ENCODE measurements at regions not wholly inside any gene's neighbourhood (a gene's known extent, or its start where the extent isn't known, plus 50 kb on each side); places are given as distances from the start of the nearest gene placed in this dataset.

- DNase-seq: no peak
Observed at GRCh38 chr18:24797981-24798380, 337.5 kb downstream of the HRH4 start.

GRCh38 chr18:24799176-24799575 is 338.7 kb downstream of the HRH4 start:
- DNase-seq: no peak

- DNase-seq: no peak
Observed at GRCh38 chr18:24799720-24800119, 339.3 kb downstream of the HRH4 start.

- DNase-seq: no peak
Observed at GRCh38 chr18:24801001-24801400, 340.6 kb downstream of the HRH4 start.

GRCh38 chr18:24802456-24802855 is 342.0 kb downstream of the HRH4 start:
- no peak for DNase-seq

GRCh38 chr18:24805156-24805555 is 344.7 kb downstream of the HRH4 start:
- DNase-seq: no peak

- DNase-seq: no peak
Observed at GRCh38 chr18:24809173-24809950, 348.9 kb downstream of the HRH4 start.

- DNase-seq: no peak
Observed at GRCh38 chr18:24810561-24811305, 350.3 kb downstream of the HRH4 start.

GRCh38 chr18:24811950-24812681 is 351.7 kb downstream of the HRH4 start:
- no peak for DNase-seq

GRCh38 chr18:24814521-24814920 is 354.1 kb downstream of the HRH4 start:
- DNase-seq: no peak

- no peak for DNase-seq
Observed at GRCh38 chr18:24817150-24817549, 356.7 kb downstream of the HRH4 start.

- no peak for DNase-seq
Observed at GRCh38 chr18:24817587-24818371, 357.3 kb downstream of the HRH4 start.

GRCh38 chr18:24818441-24818840 is 358.0 kb downstream of the HRH4 start:
- DNase-seq: no peak

GRCh38 chr18:24819141-24819890 is 358.9 kb downstream of the HRH4 start:
- no peak for DNase-seq

- DNase-seq: no peak
Observed at GRCh38 chr18:24825397-24825796, 365.0 kb downstream of the HRH4 start.

- no peak for DNase-seq
Observed at GRCh38 chr18:24826605-24827004, 366.2 kb downstream of the HRH4 start.

- DNase-seq: no peak
Observed at GRCh38 chr18:24827501-24827900, 367.1 kb downstream of the HRH4 start.

- no peak for DNase-seq
Observed at GRCh38 chr18:24831081-24831480, 370.6 kb downstream of the HRH4 start.

GRCh38 chr18:24831871-24832665 is 371.6 kb downstream of the HRH4 start:
- DNase-seq: no peak

GRCh38 chr18:24835751-24836150 is 375.3 kb downstream of the HRH4 start:
- no peak for DNase-seq

- no peak for DNase-seq
Observed at GRCh38 chr18:24837066-24837465, 376.6 kb downstream of the HRH4 start.
